Coronary artery (tissue), 2 donors: ENCODE measurements at regions not wholly inside any gene's neighbourhood (a gene's known extent, or its start where the extent isn't known, plus 50 kb on each side); places are given as distances from the start of the nearest gene placed in this dataset.
A peak's percentile ranks its signal among the peaks of the same experiment; 100 is the strongest.

Experiments
- DNase-seq: peaks from one replicate; pipeline ENCODE4 v3.0.0-alpha.2; 2017; ENCODE audit warnings: low spot score
- H3K27ac ChIP-seq, 2 donors: fragments of 200-600 bp; sonication (generic); one replicate each; pipeline ENCODE4 v1.5.1; 2016 to 2019
- H3K4me3 ChIP-seq: fragments of 200-600 bp; sonication (generic); 2 replicates; pipeline ENCODE4 v1.5.1; 2016; ENCODE audit warnings: mild to moderate bottlenecking, moderate library complexity
- TF ChIP-seq, protein P1 (sequence below): fragments of 200-600 bp; sonication (generic); IDR thresholded peaks from one replicate; pipeline ENCODE4 v1.5.1; 2019; ENCODE audit warnings: antibody characterized with exemption

DNA sequence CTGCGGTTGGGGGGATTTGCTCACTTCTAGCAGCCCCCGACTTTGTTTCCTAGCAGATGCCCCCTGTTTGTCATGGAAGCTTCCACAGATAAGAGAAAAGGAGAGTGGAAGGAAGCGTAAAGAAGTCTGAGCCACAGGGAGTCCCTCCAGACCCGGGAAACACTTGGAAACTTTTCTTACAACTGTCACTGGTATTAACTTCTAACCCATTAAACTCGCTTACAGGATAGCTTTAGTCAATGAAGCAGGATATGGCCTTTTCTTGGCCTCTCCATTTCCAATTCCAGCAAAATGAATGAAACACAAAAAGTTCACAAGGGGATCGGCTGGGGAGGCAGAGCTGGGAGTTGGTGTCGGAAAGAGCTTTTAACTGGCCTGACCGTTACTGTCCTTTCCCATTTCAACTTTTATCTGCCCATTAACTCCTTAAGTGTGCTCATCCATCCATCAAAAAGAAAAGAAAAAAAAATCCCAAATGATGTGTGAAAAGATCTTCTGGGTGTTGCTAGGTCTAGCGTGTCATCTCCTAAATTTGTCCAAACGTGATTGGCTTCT, 231.9 kb upstream of the ARGLU1 start:
- TF ChIP-seq, protein P1, sequence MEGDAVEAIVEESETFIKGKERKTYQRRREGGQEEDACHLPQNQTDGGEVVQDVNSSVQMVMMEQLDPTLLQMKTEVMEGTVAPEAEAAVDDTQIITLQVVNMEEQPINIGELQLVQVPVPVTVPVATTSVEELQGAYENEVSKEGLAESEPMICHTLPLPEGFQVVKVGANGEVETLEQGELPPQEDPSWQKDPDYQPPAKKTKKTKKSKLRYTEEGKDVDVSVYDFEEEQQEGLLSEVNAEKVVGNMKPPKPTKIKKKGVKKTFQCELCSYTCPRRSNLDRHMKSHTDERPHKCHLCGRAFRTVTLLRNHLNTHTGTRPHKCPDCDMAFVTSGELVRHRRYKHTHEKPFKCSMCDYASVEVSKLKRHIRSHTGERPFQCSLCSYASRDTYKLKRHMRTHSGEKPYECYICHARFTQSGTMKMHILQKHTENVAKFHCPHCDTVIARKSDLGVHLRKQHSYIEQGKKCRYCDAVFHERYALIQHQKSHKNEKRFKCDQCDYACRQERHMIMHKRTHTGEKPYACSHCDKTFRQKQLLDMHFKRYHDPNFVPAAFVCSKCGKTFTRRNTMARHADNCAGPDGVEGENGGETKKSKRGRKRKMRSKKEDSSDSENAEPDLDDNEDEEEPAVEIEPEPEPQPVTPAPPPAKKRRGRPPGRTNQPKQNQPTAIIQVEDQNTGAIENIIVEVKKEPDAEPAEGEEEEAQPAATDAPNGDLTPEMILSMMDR = no peak
- DNase-seq = no peak
- Histone ChIP-seq H3K27ac (no peak overlapping the region), H3K4me3 (no peak overlapping the region)

- TF ChIP-seq, protein P1 = no peak
- H3K4me3 ChIP-seq = no peak overlapping the region
- DNase-seq = no peak
- H3K27ac ChIP-seq = no peak overlapping the region
Observed at GRCh38 chr13:106797081-106797640, 229.2 kb upstream of the ARGLU1 start.

DNA sequence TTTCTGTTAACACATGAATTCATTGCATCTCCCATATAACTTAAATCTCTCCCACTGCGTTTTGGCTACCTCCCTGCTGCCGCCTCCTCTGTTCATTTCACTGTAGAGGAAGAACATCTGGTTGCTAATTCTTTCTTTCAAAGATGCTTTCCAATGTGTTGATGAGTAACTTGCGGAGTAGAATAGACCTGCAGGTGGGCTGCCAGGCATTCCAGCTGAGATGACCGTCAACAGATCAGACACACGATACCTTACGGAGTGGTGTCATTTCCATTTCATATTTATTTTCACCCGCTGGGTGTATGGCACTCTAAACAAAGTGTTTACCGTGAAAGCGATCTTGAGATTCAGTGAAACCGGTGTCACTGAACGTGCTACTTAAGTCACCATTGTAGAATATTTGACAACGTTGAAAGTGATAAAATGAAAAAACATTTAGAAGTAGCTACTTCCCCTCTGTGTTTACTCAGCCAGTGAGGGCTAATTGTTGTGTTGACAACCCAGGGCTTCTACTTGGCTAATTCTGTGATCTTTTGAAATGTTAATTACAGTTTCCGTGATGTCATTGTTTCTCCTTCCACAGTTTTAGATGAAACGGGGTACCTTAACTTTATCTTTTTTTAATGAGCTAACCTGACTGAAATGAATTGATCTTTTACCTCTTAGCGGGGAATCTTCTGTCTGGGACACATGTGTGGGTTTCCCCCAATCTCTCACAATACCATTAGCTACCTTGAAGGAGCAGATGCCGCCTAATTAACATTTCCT, 228.5 kb upstream of the ARGLU1 start:
- no peak for DNase-seq
- TF ChIP-seq, protein P1 = no peak
- Histone ChIP-seq H3K27ac (no peak overlapping the region), H3K4me3 (peak overlapping the region; percentile 56)

DNA sequence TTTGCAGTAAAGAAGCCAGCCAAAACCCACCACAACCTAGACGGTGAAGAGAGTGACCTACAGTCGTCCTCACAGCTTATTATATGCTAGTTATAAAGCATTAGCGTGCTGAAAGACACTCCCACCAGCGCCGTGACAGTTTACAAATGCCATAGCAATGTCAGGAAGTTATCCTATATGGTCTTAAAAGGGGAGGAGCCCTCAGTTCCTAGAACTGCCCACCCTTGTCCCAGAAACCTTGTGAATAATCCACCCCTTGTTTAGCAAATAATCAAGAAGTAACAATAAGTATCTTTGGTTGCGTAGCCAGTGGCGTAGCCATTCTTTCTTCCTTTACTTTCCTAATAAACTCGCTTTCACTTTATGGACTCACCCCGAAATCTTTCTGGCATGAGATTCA, 227.9 kb upstream of the ARGLU1 start:
- no peak for DNase-seq
- TF ChIP-seq, protein P1 = no peak
- peak overlapping the region; percentile 56 for H3K4me3 ChIP-seq
- H3K27ac ChIP-seq = no peak overlapping the region

DNA sequence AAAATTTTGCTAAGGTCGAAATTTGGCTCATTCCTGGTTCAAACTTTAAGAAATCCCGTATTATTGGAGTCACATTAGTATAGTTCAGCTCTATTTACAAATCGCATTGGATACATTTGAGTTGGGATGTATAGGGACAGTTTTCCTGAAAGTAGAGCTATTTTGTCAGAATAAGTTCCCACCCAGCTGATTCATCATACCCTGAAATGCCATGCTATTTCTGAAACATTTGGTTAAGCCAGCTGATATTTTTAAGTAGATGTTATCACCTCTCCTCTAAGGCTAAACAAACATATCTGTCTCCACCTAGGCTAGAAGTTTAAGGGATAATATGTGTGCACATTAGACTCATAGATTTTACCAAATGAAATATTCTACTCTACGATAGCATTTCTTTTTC, 226.2 kb upstream of the ARGLU1 start:
- no peak overlapping the region for H3K4me3 ChIP-seq
- no peak overlapping the region for H3K27ac ChIP-seq
- TF ChIP-seq, protein P1 = no peak
- no peak for DNase-seq

DNA sequence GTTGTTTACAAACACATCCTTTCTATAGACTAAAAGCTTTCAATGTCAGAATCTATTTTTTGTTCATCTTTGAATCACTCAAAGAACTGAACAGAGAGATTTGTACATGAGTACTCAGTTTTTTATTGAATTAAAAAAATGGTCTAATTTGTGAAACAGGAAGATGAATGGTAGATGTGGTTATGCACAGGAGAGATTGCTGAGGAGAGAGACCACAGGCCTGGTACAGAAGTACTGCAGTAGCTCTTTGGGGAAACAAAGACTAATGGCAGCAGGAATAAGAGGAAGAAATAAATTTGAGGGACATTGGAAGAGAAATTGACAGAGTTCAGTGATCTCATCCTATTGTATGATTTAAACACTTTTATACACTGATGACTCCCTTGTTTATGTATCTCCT, 222.0 kb upstream of the ARGLU1 start:
- Histone ChIP-seq H3K27ac (no peak overlapping the region), H3K4me3 (no peak overlapping the region)
- DNase-seq = no peak
- TF ChIP-seq, protein P1 = no peak
